HG03039 (cell line): ENCODE measurements at regions not wholly inside any gene's neighbourhood (a gene's known extent, or its start where the extent isn't known, plus 50 kb on each side); places are given as distances from the start of the nearest gene placed in this dataset.

Experiments used
- ATAC-seq: cut with Tn5 transposase; IDR thresholded peaks from one replicate; pipeline ENCODE4 v1.9.1; 2021; ENCODE audit warnings: mild to moderate bottlenecking, moderate library complexity; ENCODE audit not compliant: unreplicated experiment

GRCh38 chr11:134474942-134475341, 62.9 kb upstream of the B3GAT1 start:
- no peak for ATAC-seq

GRCh38 chr11:134474070-134474860, 62.2 kb upstream of the B3GAT1 start:
- ATAC-seq: no peak

GRCh38 chr11:134471716-134472455, 59.8 kb upstream of the B3GAT1 start:
- ATAC-seq: no peak

- ATAC-seq: no peak
Measured at GRCh38 chr11:134471087-134471715, 59.2 kb upstream of the B3GAT1 start.

GRCh38 chr11:134470238-134470637, 58.2 kb upstream of the B3GAT1 start:
- no peak for ATAC-seq

- no peak for ATAC-seq
Measured at GRCh38 chr11:134469627-134470026, 57.6 kb upstream of the B3GAT1 start.

GRCh38 chr11:134468796-134469195, 56.8 kb upstream of the B3GAT1 start:
- ATAC-seq: no peak

- no peak for ATAC-seq
Measured at GRCh38 chr11:134468081-134468668, 56.1 kb upstream of the B3GAT1 start.

GRCh38 chr11:134466610-134467567, 54.8 kb upstream of the B3GAT1 start:
- no peak for ATAC-seq

GRCh38 chr11:134466156-134466555, 54.1 kb upstream of the B3GAT1 start:
- no peak for ATAC-seq

- no peak for ATAC-seq
Measured at GRCh38 chr11:134464981-134465730, 53.1 kb upstream of the B3GAT1 start.

- no peak for ATAC-seq
Measured at GRCh38 chr11:134464196-134464595, 52.2 kb upstream of the B3GAT1 start.

- ATAC-seq: no peak
Measured at GRCh38 chr11:134463716-134464115, 51.7 kb upstream of the B3GAT1 start.
